HEK293T (cell line): ENCODE measurements at regions not wholly inside any gene's neighbourhood (a gene's known extent, or its start where the extent isn't known, plus 50 kb on each side); places are given as distances from the start of the nearest gene placed in this dataset.

Experiments
- ARNT ChIP-seq: fragments of 450-650 bp; IDR thresholded peaks from 2 replicates; pipeline ENCODE4 v1.6.1; 2017; ENCODE audit warnings: mild to moderate bottlenecking
- CTBP1 ChIP-seq: fragments of 450-650 bp; IDR thresholded peaks from 2 replicates; pipeline ENCODE4 v1.6.1; 2016; ENCODE audit warnings: borderline replicate concordance
- ELF4 ChIP-seq: fragments of 450-650 bp; IDR thresholded peaks from 2 replicates; pipeline ENCODE4 v1.6.1; 2017; ENCODE audit warnings: antibody characterized with exemption
- FOXA1 ChIP-seq: fragments of 450-650 bp; IDR thresholded peaks from 2 replicates; pipeline ENCODE4 v1.6.1; 2016; ENCODE audit warnings: mild to moderate bottlenecking
- FOXK2 ChIP-seq: fragments of 450-650 bp; IDR thresholded peaks from 2 replicates; pipeline ENCODE4 v1.6.1; 2016; ENCODE audit warnings: mild to moderate bottlenecking
- FOXM1 ChIP-seq: fragments of 450-650 bp; IDR thresholded peaks from 2 replicates; pipeline ENCODE4 v1.6.1; 2017; ENCODE audit warnings: mild to moderate bottlenecking, borderline replicate concordance
- L3MBTL2 ChIP-seq: fragments of 450-650 bp; conservative IDR thresholded peaks from 2 replicates; pipeline ENCODE4 v1.6.1; 2016; ENCODE audit warnings: mild to moderate bottlenecking
- SP1 ChIP-seq: fragments of 450-650 bp; IDR thresholded peaks from 2 replicates; pipeline ENCODE4 v1.6.1; 2017
- ZNF384 ChIP-seq: fragments of 450-650 bp; IDR thresholded peaks from 2 replicates; pipeline ENCODE4 v1.6.1; 2016

DNA sequence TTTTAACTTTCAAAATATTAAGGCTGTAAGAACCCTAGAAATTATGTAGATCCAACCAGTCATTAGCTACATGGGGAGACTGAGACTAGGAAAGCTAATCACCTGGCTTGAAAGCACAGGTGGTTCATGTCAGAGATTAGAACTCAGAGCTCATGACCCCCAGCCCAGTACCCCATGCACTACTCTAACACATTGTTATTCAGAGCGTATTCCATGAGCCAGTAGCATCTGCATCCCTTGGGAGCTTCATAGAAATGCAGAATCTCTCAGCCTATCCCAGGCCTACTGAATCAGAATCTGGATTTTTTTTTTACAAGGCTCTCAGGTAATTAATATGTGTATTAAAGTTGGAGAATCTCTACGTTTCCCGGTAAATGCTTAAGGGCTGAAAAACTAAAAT lies 161.7 kb downstream of the BTG1 start:
- TF ChIP-seq ARNT (no peak), CTBP1 (no peak), FOXK2 (no peak), FOXM1 (no peak), SP1 (no peak), FOXA1 (no peak), L3MBTL2 (no peak), ELF4 (no peak), ZNF384 (no peak)
